H4 (cell line): ENCODE measurements at regions not wholly inside any gene's neighbourhood (a gene's known extent, or its start where the extent isn't known, plus 50 kb on each side); places are given as distances from the start of the nearest gene placed in this dataset.
"Not testable (repeated sequence)": the region's sequence is repeated elsewhere in the genome, so short reads cannot be mapped to it uniquely, and the experiment has no call there.

ENCODE experiments used
- DNase-seq: peaks from one replicate; pipeline ENCODE4 v3.0.0-alpha.2; 2015; ENCODE audit warnings: low spot score

- DNase-seq, result peak; percentile 57
Observed at GRCh38 chr7:85719981-85720953, 533.4 kb upstream of the SEMA3D start.

- no peak for DNase-seq
Observed at GRCh38 chr7:85716353-85716752, 529.5 kb upstream of the SEMA3D start.

GRCh38 chr7:85714951-85715350 is 528.1 kb upstream of the SEMA3D start:
- no peak for DNase-seq

- no peak for DNase-seq
Observed at GRCh38 chr7:85714043-85714578, 527.3 kb upstream of the SEMA3D start.

- no peak for DNase-seq
Observed at GRCh38 chr7:85713171-85713570, 526.3 kb upstream of the SEMA3D start.

GRCh38 chr7:85711894-85712293 is 525.0 kb upstream of the SEMA3D start:
- no peak for DNase-seq

- no peak for DNase-seq
Observed at GRCh38 chr7:85710960-85711359, 524.1 kb upstream of the SEMA3D start.

GRCh38 chr7:85708221-85708620 is 521.4 kb upstream of the SEMA3D start:
- no peak for DNase-seq

GRCh38 chr7:85705076-85705475 is 518.2 kb upstream of the SEMA3D start:
- DNase-seq, result peak; percentile 49

GRCh38 chr7:85703251-85704010 is 516.6 kb upstream of the SEMA3D start:
- no peak for DNase-seq

- no peak for DNase-seq
Observed at GRCh38 chr7:85702348-85702747, 515.5 kb upstream of the SEMA3D start.

GRCh38 chr7:85699482-85699881 is 512.6 kb upstream of the SEMA3D start:
- no peak for DNase-seq

GRCh38 chr7:85695533-85695932 is 508.7 kb upstream of the SEMA3D start:
- DNase-seq, result peak; percentile 50

GRCh38 chr7:85695041-85695440 is 508.2 kb upstream of the SEMA3D start:
- DNase-seq, result no peak

- no peak for DNase-seq
Observed at GRCh38 chr7:85693326-85693725, 506.5 kb upstream of the SEMA3D start.

- no peak for DNase-seq
Observed at GRCh38 chr7:85688712-85689111, 501.9 kb upstream of the SEMA3D start.

GRCh38 chr7:85686401-85687181 is 499.7 kb upstream of the SEMA3D start:
- no peak for DNase-seq

- no peak for DNase-seq
Observed at GRCh38 chr7:85685901-85686300, 499.0 kb upstream of the SEMA3D start.

- peak; percentile 44 for DNase-seq
Observed at GRCh38 chr7:85682833-85683620, 496.2 kb upstream of the SEMA3D start.

GRCh38 chr7:85681241-85681640 is 494.4 kb upstream of the SEMA3D start:
- DNase-seq, result no peak

GRCh38 chr7:85675093-85675492 is 488.2 kb upstream of the SEMA3D start:
- not testable (repeated sequence) for DNase-seq
